ENCODE measurements at regions not wholly inside any gene's neighbourhood (a gene's known extent, or its start where the extent isn't known, plus 50 kb on each side); places are given as distances from the start of the nearest gene placed in this dataset.

GRCh38 chr22:22092974-22093373, 110.4 kb upstream of the TOP3B start:
- BruUV-seq (replicated peaks): no TSS peak
- CTCF ChIA-PET: no interaction called here
- H3K27me3 Mint-ChIP-seq (ENCODE audit: unreplicated experiment): peaks cover 75% of the 10 kb centered on the region
- intact Hi-C loops (cut with micrococcal nuclease; ENCODE audit: unreplicated experiment): no loop called here
- DNase-seq: no peak
- no peaks in the 10 kb centered on the region for H3K9me3 Mint-ChIP-seq (ENCODE audit: low read depth, unreplicated experiment)
- TF ChIP-seq, protein P1, sequence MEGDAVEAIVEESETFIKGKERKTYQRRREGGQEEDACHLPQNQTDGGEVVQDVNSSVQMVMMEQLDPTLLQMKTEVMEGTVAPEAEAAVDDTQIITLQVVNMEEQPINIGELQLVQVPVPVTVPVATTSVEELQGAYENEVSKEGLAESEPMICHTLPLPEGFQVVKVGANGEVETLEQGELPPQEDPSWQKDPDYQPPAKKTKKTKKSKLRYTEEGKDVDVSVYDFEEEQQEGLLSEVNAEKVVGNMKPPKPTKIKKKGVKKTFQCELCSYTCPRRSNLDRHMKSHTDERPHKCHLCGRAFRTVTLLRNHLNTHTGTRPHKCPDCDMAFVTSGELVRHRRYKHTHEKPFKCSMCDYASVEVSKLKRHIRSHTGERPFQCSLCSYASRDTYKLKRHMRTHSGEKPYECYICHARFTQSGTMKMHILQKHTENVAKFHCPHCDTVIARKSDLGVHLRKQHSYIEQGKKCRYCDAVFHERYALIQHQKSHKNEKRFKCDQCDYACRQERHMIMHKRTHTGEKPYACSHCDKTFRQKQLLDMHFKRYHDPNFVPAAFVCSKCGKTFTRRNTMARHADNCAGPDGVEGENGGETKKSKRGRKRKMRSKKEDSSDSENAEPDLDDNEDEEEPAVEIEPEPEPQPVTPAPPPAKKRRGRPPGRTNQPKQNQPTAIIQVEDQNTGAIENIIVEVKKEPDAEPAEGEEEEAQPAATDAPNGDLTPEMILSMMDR (IDR thresholded peaks at IDR 0.05; ENCODE audit: unreplicated experiment): no peak
- H3K4me1 Mint-ChIP-seq (ENCODE audit: low read depth, unreplicated experiment): peaks cover 7% of the 10 kb centered on the region
- no peak overlapping the region for H3K27ac Mint-ChIP-seq (ENCODE audit: unreplicated experiment)
- H3K36me3 Mint-ChIP-seq (ENCODE audit: insufficient read depth, unreplicated experiment): no peaks in the 10 kb centered on the region
- no peak overlapping the region for H3K4me3 Mint-ChIP-seq (ENCODE audit: low read depth, unreplicated experiment)

GRCh38 chr22:22092101-22092500, 109.5 kb upstream of the TOP3B start:
- no TSS peak for BruUV-seq (replicated peaks)
- Mint-ChIP-seq H3K27me3 (ENCODE audit: unreplicated experiment) (peaks cover 66% of the 10 kb centered on the region), H3K27ac (ENCODE audit: unreplicated experiment) (no peak overlapping the region), H3K36me3 (ENCODE audit: insufficient read depth, unreplicated experiment) (no peaks in the 10 kb centered on the region), H3K9me3 (ENCODE audit: low read depth, unreplicated experiment) (no peaks in the 10 kb centered on the region), H3K4me1 (ENCODE audit: low read depth, unreplicated experiment) (peaks cover 9% of the 10 kb centered on the region), H3K4me3 (ENCODE audit: low read depth, unreplicated experiment) (no peak overlapping the region)
- TF ChIP-seq, protein P1 (IDR thresholded peaks at IDR 0.05; ENCODE audit: unreplicated experiment): no peak
- CTCF ChIA-PET: interaction anchor here (0.6 kb wide), 1 partner anchor 151 kb away, joined by 5 read pairs; no protein-coding TSS in a partner anchor
- no peak for DNase-seq
- intact Hi-C loops (cut with micrococcal nuclease; ENCODE audit: unreplicated experiment): no loop called here

- peaks cover 9% of the 10 kb centered on the region for H3K4me1 Mint-ChIP-seq (ENCODE audit: low read depth, unreplicated experiment)
- H3K4me3 Mint-ChIP-seq (ENCODE audit: low read depth, unreplicated experiment): no peak overlapping the region
- intact Hi-C loops (cut with micrococcal nuclease; ENCODE audit: unreplicated experiment): no loop called here
- H3K9me3 Mint-ChIP-seq (ENCODE audit: low read depth, unreplicated experiment): no peaks in the 10 kb centered on the region
- TF ChIP-seq, protein P1 (IDR thresholded peaks at IDR 0.05; ENCODE audit: unreplicated experiment): no peak
- CTCF ChIA-PET: interaction anchor here (0.6 kb wide), 1 partner anchor 152 kb away, joined by 5 read pairs; no protein-coding TSS in a partner anchor
- H3K27ac Mint-ChIP-seq (ENCODE audit: unreplicated experiment): no peak overlapping the region
- H3K36me3 Mint-ChIP-seq (ENCODE audit: insufficient read depth, unreplicated experiment): no peaks in the 10 kb centered on the region
- peaks cover 60% of the 10 kb centered on the region for H3K27me3 Mint-ChIP-seq (ENCODE audit: unreplicated experiment)
- no peak for DNase-seq
- BruUV-seq (replicated peaks): no TSS peak
These were observed 108.9 kb upstream of the TOP3B start for GRCh38 chr22:22091400-22091878.

DNA sequence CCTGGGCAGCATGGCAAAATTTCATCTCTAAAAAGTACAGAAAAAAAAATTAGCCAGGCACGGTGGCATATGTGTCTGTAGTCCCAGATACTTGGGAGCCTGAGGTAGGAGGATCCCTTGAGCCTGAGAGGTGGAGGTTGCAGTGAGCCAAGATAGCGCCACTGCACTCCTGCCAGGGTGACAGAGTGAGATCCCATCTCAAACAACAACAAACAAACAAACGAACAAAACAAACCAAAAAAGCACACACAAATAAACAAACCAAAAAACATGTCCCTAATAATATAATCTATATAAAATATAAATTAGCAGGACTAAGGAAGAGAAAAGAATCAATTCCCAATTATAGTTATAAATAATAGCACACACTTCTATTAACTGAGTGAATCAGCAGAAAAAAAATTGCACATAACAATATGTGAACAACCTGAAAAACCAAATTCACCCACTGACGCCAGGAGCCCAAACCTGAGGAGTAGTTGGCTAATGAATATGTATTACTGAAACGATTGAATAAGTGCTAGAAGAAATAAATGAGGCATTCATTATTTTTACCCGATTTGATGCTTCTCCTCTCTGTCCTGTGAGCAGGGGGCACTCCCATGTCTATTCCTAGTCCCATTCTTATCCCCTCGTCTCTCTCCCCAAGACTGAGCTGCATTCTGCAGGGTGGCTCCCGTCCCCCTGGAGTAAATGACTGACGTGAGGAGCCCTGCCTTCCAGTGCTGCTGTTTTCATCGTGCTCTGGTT, 108.2 kb upstream of the TOP3B start:
- DNase-seq: no peak
- TF ChIP-seq, protein P1 (IDR thresholded peaks at IDR 0.05; ENCODE audit: unreplicated experiment): no peak
- H3K27me3 Mint-ChIP-seq (ENCODE audit: unreplicated experiment): peaks cover 54% of the 10 kb centered on the region
- CTCF ChIA-PET: no interaction called here
- intact Hi-C loops (cut with micrococcal nuclease; ENCODE audit: unreplicated experiment): no loop called here
- peaks cover 9% of the 10 kb centered on the region for H3K4me1 Mint-ChIP-seq (ENCODE audit: low read depth, unreplicated experiment)
- no TSS peak for BruUV-seq (replicated peaks)
- H3K27ac Mint-ChIP-seq (ENCODE audit: unreplicated experiment): no peak overlapping the region
- no peaks in the 10 kb centered on the region for H3K9me3 Mint-ChIP-seq (ENCODE audit: low read depth, unreplicated experiment)
- no peaks in the 10 kb centered on the region for H3K36me3 Mint-ChIP-seq (ENCODE audit: insufficient read depth, unreplicated experiment)
- H3K4me3 Mint-ChIP-seq (ENCODE audit: low read depth, unreplicated experiment): no peak overlapping the region

Measured in Calu3 (cell line).